Adrenal gland (tissue), 5 donors: ENCODE measurements at regions not wholly inside any gene's neighbourhood (a gene's known extent, or its start where the extent isn't known, plus 50 kb on each side); places are given as distances from the start of the nearest gene placed in this dataset.

Experiments used
- POLR2A ChIP-seq, 2 donors: fragments of 450-650 bp; IDR thresholded peaks; one replicate each; pipeline ENCODE4 v1.6.1; 2017; ENCODE audit warnings: antibody characterized with exemption in 2 of 2, mild to moderate bottlenecking in 2 of 2, moderate library complexity in 1 of 2
- TF ChIP-seq, protein P1 (sequence below), 6 experiments: fragments of 450-650 bp in 4 of 6; fragments of 200-600 bp in 2 of 6; sonication (generic) in 1 of 6; IDR thresholded peaks; 1 replicate in 5 of 6; 2 replicates in 1 of 6; pipeline versions ENCODE4 v1.5.1 to v1.8.0; 2016 to 2021; ENCODE audit warnings: antibody characterized with exemption in 6 of 6, mild to moderate bottlenecking in 2 of 6, moderate library complexity in 1 of 6
- donor health status: DM: no; HTN: no; CAD: no.

DNA sequence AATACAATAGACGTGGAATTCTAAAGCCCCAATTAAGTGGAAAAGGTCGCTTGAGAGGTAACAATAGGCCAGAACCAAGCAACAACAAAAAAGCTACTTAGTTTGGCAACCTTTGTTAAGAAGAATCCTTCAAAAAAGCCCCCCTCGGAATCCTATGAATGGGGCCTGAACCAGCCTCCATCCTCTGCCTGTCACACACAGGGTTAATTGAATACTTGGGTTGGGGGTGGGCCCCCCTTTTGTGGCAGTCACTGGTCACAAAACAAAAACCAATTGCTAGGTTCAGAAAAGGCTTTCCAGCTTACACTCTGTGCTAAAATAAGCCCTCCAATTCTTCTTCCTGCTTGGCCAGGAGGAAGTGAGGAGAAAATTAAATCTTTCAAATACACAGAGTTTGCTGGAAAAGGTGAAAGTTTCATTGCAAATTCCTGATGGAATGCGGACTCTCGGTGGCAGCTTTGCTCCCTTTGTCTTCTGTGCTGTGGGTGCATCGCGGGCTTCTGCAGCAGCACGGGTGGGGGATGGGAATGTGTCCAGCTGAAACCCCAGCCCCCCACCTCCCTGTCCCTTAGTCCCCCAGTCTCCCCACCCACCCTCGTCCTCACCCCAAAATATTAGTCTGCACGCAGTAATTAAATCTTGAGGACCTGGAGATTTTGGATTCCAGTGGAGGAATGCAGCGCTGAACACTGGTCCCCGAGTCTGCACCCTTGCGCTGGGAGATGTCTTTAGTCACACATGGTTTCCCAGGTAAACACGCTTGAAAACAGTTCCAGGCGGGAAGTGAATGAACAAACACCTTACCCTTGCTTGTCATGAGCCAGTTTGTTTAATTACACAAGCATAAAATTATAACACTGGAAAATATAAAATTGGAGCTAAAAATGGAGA lies 254.3 kb downstream of the SOX11 start:
- TF ChIP-seq, protein P1, sequence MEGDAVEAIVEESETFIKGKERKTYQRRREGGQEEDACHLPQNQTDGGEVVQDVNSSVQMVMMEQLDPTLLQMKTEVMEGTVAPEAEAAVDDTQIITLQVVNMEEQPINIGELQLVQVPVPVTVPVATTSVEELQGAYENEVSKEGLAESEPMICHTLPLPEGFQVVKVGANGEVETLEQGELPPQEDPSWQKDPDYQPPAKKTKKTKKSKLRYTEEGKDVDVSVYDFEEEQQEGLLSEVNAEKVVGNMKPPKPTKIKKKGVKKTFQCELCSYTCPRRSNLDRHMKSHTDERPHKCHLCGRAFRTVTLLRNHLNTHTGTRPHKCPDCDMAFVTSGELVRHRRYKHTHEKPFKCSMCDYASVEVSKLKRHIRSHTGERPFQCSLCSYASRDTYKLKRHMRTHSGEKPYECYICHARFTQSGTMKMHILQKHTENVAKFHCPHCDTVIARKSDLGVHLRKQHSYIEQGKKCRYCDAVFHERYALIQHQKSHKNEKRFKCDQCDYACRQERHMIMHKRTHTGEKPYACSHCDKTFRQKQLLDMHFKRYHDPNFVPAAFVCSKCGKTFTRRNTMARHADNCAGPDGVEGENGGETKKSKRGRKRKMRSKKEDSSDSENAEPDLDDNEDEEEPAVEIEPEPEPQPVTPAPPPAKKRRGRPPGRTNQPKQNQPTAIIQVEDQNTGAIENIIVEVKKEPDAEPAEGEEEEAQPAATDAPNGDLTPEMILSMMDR (IDR thresholded peaks at IDR 0.05) = no peak
- no peak for TF ChIP-seq POLR2A (IDR thresholded peaks at IDR 0.05)
